Lung (tissue), 11 donors: ENCODE measurements at regions not wholly inside any gene's neighbourhood (a gene's known extent, or its start where the extent isn't known, plus 50 kb on each side); places are given as distances from the start of the nearest gene placed in this dataset.

ENCODE experiments used
- ATAC-seq: fragments of 200-7000 bp; cut with Tn5 transposase; one replicate; pipeline ENCODE4 v1.9.1; 2020; ENCODE audit warnings: moderate number of reproducible peaks; ENCODE audit not compliant: insufficient read depth, low FRiP score
- DNase-seq, 3 donors: peaks; one replicate each; pipeline ENCODE4 v3.0.0-alpha.2; 2013 to 2017
- H3K27ac ChIP-seq, 2 donors: one replicate each; pipeline ENCODE4 v1.5.1; 2013; ENCODE audit warnings: mild to moderate bottlenecking in 2 of 2, moderate library complexity in 2 of 2, control low read depth in 1 of 2, inconsistent platforms in 1 of 2, low read depth in 1 of 2, low read length in 1 of 2
- H3K27me3 ChIP-seq, 3 donors: one replicate each; pipeline ENCODE4 v1.5.1; 2013; ENCODE audit warnings: low read length in 2 of 3; ENCODE audit not compliant: control insufficient read depth in 3 of 3, insufficient read depth in 3 of 3
- H3K36me3 ChIP-seq, 4 donors: one replicate each; pipeline ENCODE4 v1.5.1; 2013; ENCODE audit warnings: low read length in 4 of 4, mild to moderate bottlenecking in 1 of 4, moderate library complexity in 1 of 4; ENCODE audit not compliant: control insufficient read depth in 4 of 4, insufficient read depth in 4 of 4
- H3K4me1 ChIP-seq, 5 donors: one replicate each; pipeline ENCODE4 v1.5.1; 2013; ENCODE audit warnings: low read length in 5 of 5, mild to moderate bottlenecking in 2 of 5, moderate library complexity in 1 of 5; ENCODE audit not compliant: control insufficient read depth in 5 of 5, insufficient read depth in 5 of 5
- H3K4me3 ChIP-seq: one replicate; pipeline ENCODE4 v1.5.1; 2013; ENCODE audit warnings: mild to moderate bottlenecking, control low read depth, moderate library complexity
- H3K9ac ChIP-seq, 2 donors: one replicate each; pipeline ENCODE4 v1.5.1; 2013; ENCODE audit warnings: low read length in 2 of 2, control low read depth in 1 of 2; ENCODE audit not compliant: insufficient read depth in 1 of 2
- H3K9me3 ChIP-seq, 4 donors: one replicate each; pipeline ENCODE4 v1.5.1; 2013; ENCODE audit warnings: low read length in 3 of 4, mild to moderate bottlenecking in 1 of 4, moderate library complexity in 1 of 4; ENCODE audit not compliant: control insufficient read depth in 4 of 4, insufficient read depth in 3 of 4
- WGBS, 2 donors: extraction: QIAGEN DNeasy Blood & Tissue Kit; methylation state at CpG; one replicate each; pipeline ENCODE4 v1.1.7; 2013; 5-methylcytosine and 5-hydroxymethylcytosine counted together
- TF ChIP-seq, protein P1 (sequence below): IDR thresholded peaks from 2 replicates; pipeline ENCODE4 v1.5.1; 2012; ENCODE audit warnings: mild to moderate bottlenecking; ENCODE audit errors: control extremely low read depth, extremely low read depth
- donor health status: control.
- donor health status: control.
- donor health status: Bipolar disorder and iron deficiency.
- donor health status: healthy.
- donor health status: DM: yes; HTN: yes; CAD: no.

- H3K9me3 ChIP-seq = no peaks in the 10 kb centered on the region
Observed at GRCh38 chr5:120974690-120975089, 510.6 kb downstream of the PRR16 start.

GRCh38 chr5:120982351-120982750 lies 518.3 kb downstream of the PRR16 start:
- no peak for DNase-seq
- peaks cover 0 to 17% (median 0%) of the 10 kb centered on the region in 5 donors for H3K4me1 ChIP-seq
- ATAC-seq = no peak
- H3K27me3 ChIP-seq = peaks cover 0 to 9% (median 0%) of the 10 kb centered on the region in 3 donors
- H3K9me3 ChIP-seq = no peaks in the 10 kb centered on the region
- H3K9ac ChIP-seq = no peak overlapping the region
- no peak overlapping the region for H3K4me3 ChIP-seq
- TF ChIP-seq, protein P1, sequence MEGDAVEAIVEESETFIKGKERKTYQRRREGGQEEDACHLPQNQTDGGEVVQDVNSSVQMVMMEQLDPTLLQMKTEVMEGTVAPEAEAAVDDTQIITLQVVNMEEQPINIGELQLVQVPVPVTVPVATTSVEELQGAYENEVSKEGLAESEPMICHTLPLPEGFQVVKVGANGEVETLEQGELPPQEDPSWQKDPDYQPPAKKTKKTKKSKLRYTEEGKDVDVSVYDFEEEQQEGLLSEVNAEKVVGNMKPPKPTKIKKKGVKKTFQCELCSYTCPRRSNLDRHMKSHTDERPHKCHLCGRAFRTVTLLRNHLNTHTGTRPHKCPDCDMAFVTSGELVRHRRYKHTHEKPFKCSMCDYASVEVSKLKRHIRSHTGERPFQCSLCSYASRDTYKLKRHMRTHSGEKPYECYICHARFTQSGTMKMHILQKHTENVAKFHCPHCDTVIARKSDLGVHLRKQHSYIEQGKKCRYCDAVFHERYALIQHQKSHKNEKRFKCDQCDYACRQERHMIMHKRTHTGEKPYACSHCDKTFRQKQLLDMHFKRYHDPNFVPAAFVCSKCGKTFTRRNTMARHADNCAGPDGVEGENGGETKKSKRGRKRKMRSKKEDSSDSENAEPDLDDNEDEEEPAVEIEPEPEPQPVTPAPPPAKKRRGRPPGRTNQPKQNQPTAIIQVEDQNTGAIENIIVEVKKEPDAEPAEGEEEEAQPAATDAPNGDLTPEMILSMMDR = no peak
- no peaks in the 10 kb centered on the region for H3K36me3 ChIP-seq
- no peak overlapping the region for H3K27ac ChIP-seq

More at GRCh38 chr5:120974690-120975089, 510.6 kb downstream of the PRR16 start:
- WGBS, 2 donors = 78 to 90% methylated on average over 2 of the region's 2 CpGs
- peaks cover 0 to 12% (median 0%) of the 10 kb centered on the region in 3 donors for H3K27me3 ChIP-seq
- H3K36me3 ChIP-seq = no peaks in the 10 kb centered on the region
- ATAC-seq (no peak), DNase-seq (no peak)
- H3K4me3 ChIP-seq = no peak overlapping the region
- TF ChIP-seq, protein P1 = no peak
- H3K27ac ChIP-seq = no peak overlapping the region
- no peaks in the 10 kb centered on the region for H3K4me1 ChIP-seq
- H3K9ac ChIP-seq = no peak overlapping the region

- Histone ChIP-seq H3K4me1 (peaks cover 0 to 39% (median 0%) of the 10 kb centered on the region in 5 donors), H3K27ac (no peak overlapping the region), H3K36me3 (no peaks in the 10 kb centered on the region), H3K9me3 (no peaks in the 10 kb centered on the region), H3K4me3 (no peak overlapping the region), H3K9ac (no peak overlapping the region), H3K27me3 (peaks cover 0 to 12% (median 0%) of the 10 kb centered on the region in 3 donors)
- TF ChIP-seq, protein P1 = no peak
- peak in 2 of 3 donors; percentile 18 to 33 for DNase-seq
- ATAC-seq = no peak
Observed at GRCh38 chr5:120985526-120985925, 521.4 kb downstream of the PRR16 start.

DNA sequence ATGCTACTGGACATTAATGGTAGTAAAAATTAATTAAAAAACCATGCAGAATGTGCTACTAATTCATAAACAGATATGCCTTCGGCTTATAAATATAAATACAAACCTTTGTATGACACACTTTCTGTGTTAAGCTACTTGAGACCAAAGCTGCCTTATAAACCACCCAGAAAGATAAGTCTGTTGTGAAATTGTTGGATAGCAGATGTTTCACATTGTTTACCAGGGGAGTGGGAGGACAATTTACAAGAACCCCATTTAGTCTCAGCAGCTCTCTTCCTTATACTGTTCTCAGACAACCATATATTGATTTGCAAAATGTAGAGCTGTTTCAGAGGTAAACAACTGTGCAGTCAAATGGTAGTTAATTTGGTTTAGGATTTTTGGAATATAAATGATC lies 524.4 kb downstream of the PRR16 start:
- ATAC-seq (no peak), DNase-seq (peak in 2 of 3 donors; percentile 71 to 86)
- H3K4me3 ChIP-seq = no peak overlapping the region
- no peak overlapping the region for H3K9ac ChIP-seq
- WGBS, 2 donors = 61 to 70% methylated on average over 1 of the region's 1 CpG
- no peaks in the 10 kb centered on the region for H3K36me3 ChIP-seq
- H3K4me1 ChIP-seq = peaks cover 0 to 39% (median 0%) of the 10 kb centered on the region in 5 donors
- no peak overlapping the region for H3K27ac ChIP-seq
- TF ChIP-seq, protein P1 = no peak
- peaks cover 0 to 27% (median 0%) of the 10 kb centered on the region in 3 donors for H3K27me3 ChIP-seq
- H3K9me3 ChIP-seq = no peaks in the 10 kb centered on the region
